HUES64 (cell line): ENCODE measurements at regions not wholly inside any gene's neighbourhood (a gene's known extent, or its start where the extent isn't known, plus 50 kb on each side); places are given as distances from the start of the nearest gene placed in this dataset.
"Not testable (repeated sequence)": the region's sequence is repeated elsewhere in the genome, so short reads cannot be mapped to it uniquely, and the experiment has no call there.

Experiments used
- H3K27ac ChIP-seq: 2 replicates; pipeline ENCODE4 v1.7.0; 2013; ENCODE audit warnings: low read depth, low read length, inconsistent platforms
- H3K27me3 ChIP-seq: 2 replicates; pipeline ENCODE4 v1.6.1; 2013; ENCODE audit warnings: mild to moderate bottlenecking, low read length; ENCODE audit not compliant: insufficient read depth
- H3K36me3 ChIP-seq: 2 replicates; pipeline ENCODE4 v1.6.1; 2013; ENCODE audit warnings: mild to moderate bottlenecking, low read length; ENCODE audit not compliant: insufficient read depth
- H3K4me1 ChIP-seq: 2 replicates; pipeline ENCODE4 v1.6.1; 2013; ENCODE audit warnings: mild to moderate bottlenecking, low read length, moderate library complexity; ENCODE audit not compliant: insufficient read depth
- H3K4me3 ChIP-seq: 2 replicates; pipeline ENCODE4 v1.5.1; 2013; ENCODE audit warnings: mild to moderate bottlenecking, low read length, moderate library complexity
- H3K9ac ChIP-seq: 2 replicates; pipeline ENCODE4 v1.6.1; 2013; ENCODE audit warnings: mild to moderate bottlenecking, low read depth, low read length
- H3K9me3 ChIP-seq: 2 replicates; pipeline ENCODE4 v1.6.1; 2013; ENCODE audit warnings: low read depth, low read length; ENCODE audit not compliant: insufficient read depth
- WGBS: fragments of 150-250, 120-280 bp; methylation state at CpG from one replicate; pipeline ENCODE4 v1.1.7; 2013; ENCODE audit warnings: missing lambda C conversion rate; 5-methylcytosine and 5-hydroxymethylcytosine counted together

DNA sequence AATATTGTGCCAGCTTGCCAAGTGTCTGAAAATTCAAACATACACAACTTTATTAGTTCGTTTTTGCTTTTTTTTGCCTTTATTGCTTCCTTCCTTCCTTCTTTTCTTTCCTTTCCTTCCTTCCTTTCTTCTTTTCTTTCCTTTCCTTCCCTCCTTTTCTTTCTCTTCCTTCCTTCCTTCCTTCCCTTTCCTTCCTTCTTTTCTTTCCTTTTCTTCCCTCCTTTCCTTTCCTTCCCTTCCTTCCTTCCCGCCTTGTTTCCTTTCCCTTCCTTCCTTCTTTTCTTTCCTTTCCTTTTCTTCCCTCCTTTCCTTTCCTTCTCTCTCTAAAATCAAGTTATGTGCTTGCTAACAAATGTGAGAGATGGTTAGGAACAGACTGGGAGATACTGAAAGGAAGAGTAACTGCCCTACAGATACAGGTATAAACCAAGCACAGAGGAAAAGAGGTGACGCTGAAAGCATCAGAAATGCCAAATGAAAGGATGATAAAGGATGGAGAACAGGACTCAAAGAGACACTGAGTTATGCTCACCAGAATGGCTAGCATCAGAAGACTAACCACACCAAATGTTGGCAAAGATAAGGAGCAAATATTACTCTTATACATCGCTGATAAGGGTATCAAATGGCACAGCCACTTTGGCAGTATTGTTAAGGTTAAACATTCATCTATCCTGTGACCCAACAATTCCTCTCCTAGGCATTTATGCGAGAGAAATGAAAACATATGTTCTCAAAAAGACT is 151.6 kb downstream of the MREG start:
- H3K9ac ChIP-seq, result no peak overlapping the region
- H3K4me3 ChIP-seq, result no peak overlapping the region
- no peaks in the 10 kb centered on the region for H3K36me3 ChIP-seq
- H3K27ac ChIP-seq, result no peak overlapping the region
- WGBS, result 92% methylated on average over 5 of the region's 5 CpGs
- H3K27me3 ChIP-seq, result no peaks in the 10 kb centered on the region
- H3K4me1 ChIP-seq, result no peaks in the 10 kb centered on the region
- H3K9me3 ChIP-seq, result no peaks in the 10 kb centered on the region

DNA sequence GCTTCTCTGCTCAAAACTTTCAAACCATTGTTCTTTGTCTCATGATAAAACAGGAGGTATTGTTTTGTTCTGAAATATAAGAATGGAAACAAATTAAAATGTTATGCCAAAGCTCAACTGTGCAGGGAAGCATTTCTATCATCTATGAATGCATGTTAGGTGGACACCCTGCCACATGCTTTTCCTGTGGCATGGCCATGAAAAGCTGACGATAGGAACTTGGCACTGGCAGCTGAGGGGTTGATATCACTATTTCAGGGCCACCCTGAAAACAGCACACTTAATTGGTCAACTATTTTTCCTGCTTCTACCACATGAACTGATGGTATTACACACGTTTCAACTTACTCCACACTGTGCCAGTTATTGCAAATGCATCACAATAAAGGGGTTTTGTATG is 157.3 kb downstream of the MREG start:
- H3K4me1 ChIP-seq, result no peaks in the 10 kb centered on the region
- 80% methylated on average over 2 of the region's 2 CpGs for WGBS
- H3K36me3 ChIP-seq, result no peaks in the 10 kb centered on the region
- no peak overlapping the region for H3K27ac ChIP-seq
- no peaks in the 10 kb centered on the region for H3K27me3 ChIP-seq
- no peak overlapping the region for H3K4me3 ChIP-seq
- peaks cover 16% of the 10 kb centered on the region; the same call in 1 of the 2 replicates for H3K9me3 ChIP-seq
- H3K9ac ChIP-seq, result no peak overlapping the region

DNA sequence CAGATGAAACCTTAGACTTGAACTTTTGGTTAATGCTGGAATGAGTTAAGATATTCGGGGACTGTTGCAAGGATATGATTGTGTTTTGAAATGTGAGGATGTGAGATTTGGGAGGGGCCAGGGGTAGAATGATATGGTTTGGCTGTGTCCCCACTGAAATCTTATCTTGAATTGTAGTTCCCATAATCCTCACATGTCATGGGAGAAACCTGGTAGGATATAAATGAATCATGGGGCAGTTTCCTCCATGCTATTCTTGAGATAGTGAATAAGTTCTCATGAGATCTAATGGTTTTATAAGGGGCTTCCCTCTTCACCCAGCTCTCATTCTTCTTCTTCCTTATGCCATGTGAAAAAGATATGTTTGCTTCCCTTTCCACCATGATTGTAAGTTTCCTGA is 158.0 kb downstream of the MREG start:
- not testable (repeated sequence) for H3K9ac ChIP-seq, H3K27ac ChIP-seq, H3K4me3 ChIP-seq, H3K4me1 ChIP-seq, H3K36me3 ChIP-seq, H3K27me3 ChIP-seq
- WGBS, result 92% methylated on average over 1 of the region's 1 CpG
- peaks cover 16% of the 10 kb centered on the region; the same call in 1 of the 2 replicates for H3K9me3 ChIP-seq

DNA sequence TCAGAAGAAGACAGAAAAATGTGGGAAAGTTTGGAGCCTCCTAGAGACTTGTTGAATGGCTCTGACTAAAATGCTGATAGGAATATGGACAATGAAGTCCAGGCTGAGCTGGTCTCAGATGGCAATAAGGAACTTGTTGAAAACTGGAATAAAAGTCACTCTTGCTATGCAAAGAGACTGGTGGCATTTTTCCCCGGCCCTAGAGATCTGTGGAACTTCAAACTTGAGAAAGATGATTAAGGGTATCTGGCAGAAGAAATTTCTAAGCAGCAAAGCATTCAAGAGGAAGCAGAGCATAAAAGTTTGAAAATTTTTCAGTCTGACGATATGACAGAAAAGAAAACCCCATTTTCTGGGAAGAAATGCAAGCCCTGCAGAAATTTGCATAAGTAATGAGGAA is 159.3 kb downstream of the MREG start:
- no peak overlapping the region for H3K27ac ChIP-seq
- peaks cover 16% of the 10 kb centered on the region; the same call in 1 of the 2 replicates for H3K9me3 ChIP-seq
- H3K4me3 ChIP-seq, result no peak overlapping the region
- no peaks in the 10 kb centered on the region for H3K4me1 ChIP-seq
- WGBS, result 89% methylated on average over 2 of the region's 2 CpGs
- H3K9ac ChIP-seq, result no peak overlapping the region
- no peaks in the 10 kb centered on the region for H3K27me3 ChIP-seq
- no peaks in the 10 kb centered on the region for H3K36me3 ChIP-seq

DNA sequence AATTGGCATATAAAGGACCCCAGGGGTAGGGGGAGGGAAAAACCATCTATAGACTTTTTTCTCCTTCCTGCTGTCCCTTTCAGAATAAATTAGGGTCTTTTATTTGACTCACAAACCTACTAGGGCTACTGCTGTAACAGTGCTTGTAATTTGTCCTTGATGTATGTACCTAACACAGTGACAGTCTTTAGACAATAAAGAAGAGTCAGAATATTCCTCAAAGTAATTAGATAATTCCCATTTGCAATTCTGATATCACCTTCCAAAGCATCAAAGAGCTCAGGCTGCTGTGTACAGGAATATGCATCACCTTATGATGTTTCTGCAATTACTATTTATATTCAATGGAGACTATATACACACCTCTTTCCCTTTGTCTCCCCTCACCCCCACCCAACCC is 161.7 kb downstream of the MREG start:
- H3K4me1 ChIP-seq, result 0 out of 2 replicates have a peak, but pooled peaks cover 4% of the 10 kb centered on the region
- H3K27ac ChIP-seq, result no peak overlapping the region
- H3K4me3 ChIP-seq, result no peak overlapping the region
- H3K36me3 ChIP-seq, result no peaks in the 10 kb centered on the region
- H3K9ac ChIP-seq, result no peak overlapping the region
- no peaks in the 10 kb centered on the region for H3K27me3 ChIP-seq
- peaks cover 16% of the 10 kb centered on the region; the same call in 1 of the 2 replicates for H3K9me3 ChIP-seq

DNA sequence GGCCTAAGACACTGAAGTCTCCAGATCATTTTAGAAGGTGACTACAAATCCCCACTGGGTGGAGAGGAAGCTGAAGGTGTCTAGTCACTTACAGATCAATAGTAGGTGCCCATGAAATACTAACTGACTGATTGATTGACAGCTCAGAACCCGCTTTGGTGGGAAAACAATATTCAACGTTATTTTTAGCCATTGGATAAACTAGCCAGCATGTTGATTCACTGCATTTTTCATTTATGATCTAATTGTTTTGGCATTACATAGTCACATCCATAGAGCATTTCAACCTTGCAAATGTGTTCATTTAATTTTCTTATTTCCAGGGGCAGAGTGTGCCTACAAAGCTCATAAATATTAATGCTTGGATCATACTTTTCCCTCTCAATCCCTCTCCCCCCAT is 162.3 kb downstream of the MREG start:
- Histone ChIP-seq H3K9me3 (peaks cover 16% of the 10 kb centered on the region; the same call in 1 of the 2 replicates), H3K36me3 (no peaks in the 10 kb centered on the region)

DNA sequence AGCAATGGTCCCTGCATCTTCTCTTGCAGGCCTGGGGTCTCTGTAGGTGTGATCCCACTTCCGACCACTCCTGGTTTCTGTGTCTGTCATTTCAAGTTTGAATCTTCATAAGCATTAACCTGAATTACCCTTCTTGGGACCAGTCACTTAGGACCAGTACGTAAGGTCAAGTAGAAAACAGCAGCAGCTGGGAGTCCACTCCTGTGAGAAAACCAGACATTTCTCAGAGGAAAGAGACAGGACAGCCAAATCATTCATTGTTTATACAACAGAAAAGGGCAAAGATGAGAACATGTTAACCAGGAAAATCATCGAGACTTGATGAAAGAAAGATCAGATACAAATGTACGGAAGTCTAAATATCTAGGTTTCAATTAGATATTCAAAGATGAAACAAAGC is 163.0 kb downstream of the MREG start:
- WGBS, result 95% methylated on average over 4 of the region's 4 CpGs
- Histone ChIP-seq H3K9me3 (peaks cover 16% of the 10 kb centered on the region; the same call in 1 of the 2 replicates), H3K27ac (no peak overlapping the region), H3K36me3 (no peaks in the 10 kb centered on the region), H3K4me3 (no peak overlapping the region), H3K9ac (no peak overlapping the region), H3K4me1 (0 out of 2 replicates have a peak, but pooled peaks cover 4% of the 10 kb centered on the region), H3K27me3 (no peaks in the 10 kb centered on the region)

More for the DNA sequence above, 162.3 kb downstream of the MREG start:
- H3K27me3 ChIP-seq, result no peaks in the 10 kb centered on the region
- 0 out of 2 replicates have a peak, but pooled peaks cover 4% of the 10 kb centered on the region for H3K4me1 ChIP-seq
- 94% methylated on average over 2 of the region's 2 CpGs for WGBS
- H3K9ac ChIP-seq, result no peak overlapping the region
- no peak overlapping the region for H3K27ac ChIP-seq
- no peak overlapping the region for H3K4me3 ChIP-seq

DNA sequence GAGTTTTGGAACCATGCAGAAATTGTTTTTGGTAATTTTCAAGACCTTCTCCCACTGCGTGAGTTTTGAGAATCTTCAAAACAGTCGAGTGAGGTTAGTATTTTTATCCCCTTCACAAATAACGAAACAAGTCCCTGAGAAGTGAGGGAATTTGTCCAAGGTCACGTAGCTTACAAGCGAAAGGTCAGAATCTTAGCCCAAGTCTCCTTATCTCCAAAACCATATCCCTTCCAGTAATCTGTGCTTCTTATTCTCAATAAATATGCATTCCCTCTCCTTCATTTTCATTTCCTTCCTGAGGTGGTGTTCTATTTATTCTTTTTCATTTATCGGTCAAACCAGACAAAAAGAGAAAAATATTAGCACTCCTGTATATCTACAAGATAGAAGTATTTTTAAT is 163.6 kb downstream of the MREG start:
- no peaks in the 10 kb centered on the region for H3K36me3 ChIP-seq
- H3K4me3 ChIP-seq, result no peak overlapping the region
- H3K9me3 ChIP-seq, result peaks cover 12% of the 10 kb centered on the region; the same call in 1 of the 2 replicates
- 0 out of 2 replicates have a peak, but pooled peaks cover 4% of the 10 kb centered on the region for H3K4me1 ChIP-seq
- no peak overlapping the region for H3K27ac ChIP-seq
- WGBS, result 93% methylated on average over 5 of the region's 6 CpGs
- no peaks in the 10 kb centered on the region for H3K27me3 ChIP-seq
- H3K9ac ChIP-seq, result no peak overlapping the region

DNA sequence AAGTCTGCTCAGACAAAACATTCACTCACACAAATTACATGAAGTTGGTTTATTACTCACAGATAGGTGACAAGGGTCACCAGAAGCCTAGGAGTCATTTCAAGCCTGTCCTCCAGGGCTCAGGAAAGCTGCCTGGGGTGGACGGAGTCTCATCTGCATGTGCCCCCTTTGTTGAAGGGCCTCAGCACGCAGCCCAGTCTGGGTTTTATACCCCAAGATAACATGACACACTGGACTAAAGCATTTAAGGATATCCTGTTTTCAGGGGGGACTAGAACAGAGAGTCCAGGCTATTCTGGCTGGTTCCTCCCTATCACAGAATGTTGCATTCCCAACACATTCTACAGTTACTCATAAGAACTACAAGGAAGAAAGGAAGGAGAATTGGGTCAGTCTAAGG is 164.7 kb downstream of the MREG start:
- no peaks in the 10 kb centered on the region for H3K36me3 ChIP-seq
- no peaks in the 10 kb centered on the region for H3K27me3 ChIP-seq
- H3K4me3 ChIP-seq, result no peak overlapping the region
- H3K9ac ChIP-seq, result no peak overlapping the region
- H3K4me1 ChIP-seq, result 0 out of 2 replicates have a peak, but pooled peaks cover 4% of the 10 kb centered on the region
- 94% methylated on average over 2 of the region's 2 CpGs for WGBS
- no peak overlapping the region for H3K27ac ChIP-seq
- H3K9me3 ChIP-seq, result 0 out of 2 replicates have a peak, but pooled peaks cover 6% of the 10 kb centered on the region

DNA sequence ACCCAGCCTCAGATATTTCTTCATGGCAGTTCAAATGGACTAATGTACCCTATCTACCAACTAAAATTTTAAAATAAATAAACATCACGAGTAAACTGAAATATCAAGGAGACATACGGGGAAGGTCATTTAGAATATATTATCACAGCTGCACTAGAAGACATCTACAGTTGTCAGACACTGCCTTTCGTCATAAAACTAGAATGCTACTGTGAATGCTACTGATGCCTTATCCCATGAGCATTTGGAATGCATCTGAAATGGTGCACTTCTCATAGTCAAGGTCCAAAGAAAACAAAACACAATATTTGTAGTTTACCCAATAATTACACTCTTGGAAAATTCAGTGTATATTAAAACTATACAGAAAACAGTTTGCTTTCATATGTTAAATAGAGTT is 165.2 kb downstream of the MREG start:
- no peak overlapping the region for H3K4me3 ChIP-seq
- H3K9me3 ChIP-seq, result 0 out of 2 replicates have a peak, but pooled peaks cover under 1% of the 10 kb centered on the region
- 0 out of 2 replicates have a peak, but pooled peaks cover 4% of the 10 kb centered on the region for H3K4me1 ChIP-seq
- no peaks in the 10 kb centered on the region for H3K27me3 ChIP-seq
- no peak overlapping the region for H3K27ac ChIP-seq
- 96% methylated on average over 3 of the region's 3 CpGs for WGBS
- H3K36me3 ChIP-seq, result no peaks in the 10 kb centered on the region
- H3K9ac ChIP-seq, result no peak overlapping the region

DNA sequence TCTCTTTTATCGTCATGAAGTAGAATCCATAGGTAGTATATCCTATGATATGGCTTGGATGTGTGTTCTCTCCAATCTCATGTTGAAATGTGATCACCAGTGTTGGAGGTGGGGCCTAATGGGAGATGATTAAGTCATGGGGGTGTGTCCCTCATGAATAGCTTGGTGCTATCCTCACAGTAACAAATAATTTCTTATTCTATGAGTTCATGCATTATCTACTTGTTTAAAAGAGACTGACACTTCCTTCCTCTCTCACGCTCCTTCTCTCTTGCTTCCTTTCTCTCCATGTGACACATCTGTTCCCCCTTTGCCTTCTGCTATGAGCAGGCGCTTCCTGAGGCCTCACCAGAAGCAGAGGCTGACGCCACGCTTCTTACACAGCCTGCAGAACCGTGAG is 165.6 kb downstream of the MREG start:
- H3K27ac ChIP-seq, result no peak overlapping the region
- no peak overlapping the region for H3K9ac ChIP-seq
- no peaks in the 10 kb centered on the region for H3K9me3 ChIP-seq
- 0 out of 2 replicates have a peak, but pooled peaks cover 4% of the 10 kb centered on the region for H3K4me1 ChIP-seq
- H3K27me3 ChIP-seq, result no peaks in the 10 kb centered on the region
- H3K4me3 ChIP-seq, result no peak overlapping the region
- 95% methylated on average over 6 of the region's 6 CpGs for WGBS
- no peaks in the 10 kb centered on the region for H3K36me3 ChIP-seq
